Activated naive CD8-positive, alpha-beta T cell treated with anti-CD3 and anti-CD28 coated beads, Interleukin-2, amount 50 U/mL, for 24 hours (primary cell): ENCODE measurements at regions not wholly inside any gene's neighbourhood (a gene's known extent, or its start where the extent isn't known, plus 50 kb on each side); places are given as distances from the start of the nearest gene placed in this dataset.

ENCODE experiments used
- ATAC-seq: fragments of 150-1000 bp; cut with Tn5 transposase; one replicate; pipeline ENCODE4 v1.10.0; 2021
- DNase-seq: peaks from one replicate; pipeline ENCODE4 v3.0.0; 2021
- H3K27ac Mint-ChIP-seq: one replicate; pipeline ENCODE4 v1.8.0; 2021; ENCODE audit warnings: mild to moderate bottlenecking, mixed read lengths
- H3K27me3 Mint-ChIP-seq: one replicate; pipeline ENCODE4 v1.8.0; 2021; ENCODE audit warnings: mixed read lengths
- H3K36me3 Mint-ChIP-seq: one replicate; pipeline ENCODE4 v1.8.0; 2021; ENCODE audit warnings: low read depth, mixed read lengths
- H3K4me1 Mint-ChIP-seq: one replicate; pipeline ENCODE4 v1.8.0; 2021; ENCODE audit warnings: mixed read lengths
- H3K4me3 Mint-ChIP-seq: one replicate; pipeline ENCODE4 v1.8.0; 2021; ENCODE audit warnings: mild to moderate bottlenecking, moderate library complexity, mixed read lengths
- H3K9me3 Mint-ChIP-seq: one replicate; pipeline ENCODE4 v1.8.0; 2021; ENCODE audit warnings: mixed read lengths

- Mint-ChIP-seq H3K4me1 (no peaks in the 10 kb centered on the region), H3K4me3 (no peak overlapping the region), H3K9me3 (peaks cover 4% of the 10 kb centered on the region), H3K27me3 (no peaks in the 10 kb centered on the region), H3K27ac (no peak overlapping the region), H3K36me3 (no peaks in the 10 kb centered on the region)
- ATAC-seq (no peak), DNase-seq (no peak)
These were observed 135.2 kb downstream of the BARD1 start for GRCh38 chr2:214674278-214674677.

GRCh38 chr2:214671319-214671885 lies 138.1 kb downstream of the BARD1 start:
- H3K27me3 Mint-ChIP-seq: no peaks in the 10 kb centered on the region
- no peaks in the 10 kb centered on the region for H3K4me1 Mint-ChIP-seq
- no peak overlapping the region for H3K4me3 Mint-ChIP-seq
- no peak overlapping the region for H3K27ac Mint-ChIP-seq
- H3K36me3 Mint-ChIP-seq: peaks cover 2% of the 10 kb centered on the region
- DNase-seq (no peak), ATAC-seq (no peak)
- peaks cover 13% of the 10 kb centered on the region for H3K9me3 Mint-ChIP-seq

- no peaks in the 10 kb centered on the region for H3K36me3 Mint-ChIP-seq
- peaks cover 10% of the 10 kb centered on the region for H3K9me3 Mint-ChIP-seq
- H3K4me1 Mint-ChIP-seq: peaks cover 6% of the 10 kb centered on the region
- ATAC-seq (no peak), DNase-seq (no peak)
- H3K4me3 Mint-ChIP-seq: no peak overlapping the region
- no peaks in the 10 kb centered on the region for H3K27me3 Mint-ChIP-seq
- no peak overlapping the region for H3K27ac Mint-ChIP-seq
These were observed 157.0 kb downstream of the BARD1 start for GRCh38 chr2:214652473-214652872.

- ATAC-seq (no peak), DNase-seq (no peak)
- H3K4me1 Mint-ChIP-seq: peaks cover 6% of the 10 kb centered on the region
- H3K27ac Mint-ChIP-seq: no peak overlapping the region
- no peaks in the 10 kb centered on the region for H3K36me3 Mint-ChIP-seq
- H3K4me3 Mint-ChIP-seq: no peak overlapping the region
- no peaks in the 10 kb centered on the region for H3K27me3 Mint-ChIP-seq
- no peaks in the 10 kb centered on the region for H3K9me3 Mint-ChIP-seq
These were observed 158.0 kb downstream of the BARD1 start for GRCh38 chr2:214651451-214651850.

GRCh38 chr2:214649440-214650205 lies 159.9 kb downstream of the BARD1 start:
- Mint-ChIP-seq H3K4me1 (peaks cover 6% of the 10 kb centered on the region), H3K27me3 (no peaks in the 10 kb centered on the region), H3K4me3 (no peak overlapping the region), H3K9me3 (no peaks in the 10 kb centered on the region), H3K36me3 (no peaks in the 10 kb centered on the region), H3K27ac (no peak overlapping the region)
- DNase-seq (no peak), ATAC-seq (no peak)

GRCh38 chr2:214648520-214648919 lies 161.0 kb downstream of the BARD1 start:
- no peak overlapping the region for H3K4me3 Mint-ChIP-seq
- H3K36me3 Mint-ChIP-seq: no peaks in the 10 kb centered on the region
- DNase-seq (no peak), ATAC-seq (peak; percentile 94)
- no peak overlapping the region for H3K27ac Mint-ChIP-seq
- no peaks in the 10 kb centered on the region for H3K9me3 Mint-ChIP-seq
- H3K27me3 Mint-ChIP-seq: no peaks in the 10 kb centered on the region
- H3K4me1 Mint-ChIP-seq: peaks cover 6% of the 10 kb centered on the region

- H3K27ac Mint-ChIP-seq: no peak overlapping the region
- no peak for ATAC-seq
- no peaks in the 10 kb centered on the region for H3K4me1 Mint-ChIP-seq
- no peak overlapping the region for H3K4me3 Mint-ChIP-seq
- H3K9me3 Mint-ChIP-seq: no peaks in the 10 kb centered on the region
- no peaks in the 10 kb centered on the region for H3K36me3 Mint-ChIP-seq
- no peaks in the 10 kb centered on the region for H3K27me3 Mint-ChIP-seq
- DNase-seq: no peak
These were observed 178.1 kb downstream of the BARD1 start for GRCh38 chr2:214631406-214631805.

- Mint-ChIP-seq H3K4me1 (no peaks in the 10 kb centered on the region), H3K9me3 (no peaks in the 10 kb centered on the region), H3K36me3 (no peaks in the 10 kb centered on the region), H3K27ac (no peak overlapping the region), H3K4me3 (no peak overlapping the region), H3K27me3 (no peaks in the 10 kb centered on the region)
- ATAC-seq (no peak), DNase-seq (no peak)
These were observed 179.0 kb downstream of the BARD1 start for GRCh38 chr2:214630402-214631045.

- Mint-ChIP-seq H3K27ac (no peak overlapping the region), H3K4me3 (no peak overlapping the region), H3K27me3 (no peaks in the 10 kb centered on the region), H3K9me3 (no peaks in the 10 kb centered on the region), H3K36me3 (no peaks in the 10 kb centered on the region), H3K4me1 (no peaks in the 10 kb centered on the region)
- DNase-seq: no peak
- ATAC-seq: no peak
These were observed 179.6 kb downstream of the BARD1 start for GRCh38 chr2:214629875-214630274.
